Parathyroid adenoma (tissue), 2 donors: ENCODE measurements at regions not wholly inside any gene's neighbourhood (a gene's known extent, or its start where the extent isn't known, plus 50 kb on each side); places are given as distances from the start of the nearest gene placed in this dataset.

Experiments used
- H2AFZ ChIP-seq: fragments of 300-600 bp; sonication (generic); one replicate; pipeline ENCODE4 v1.7.0; 2017; ENCODE audit warnings: antibody characterized with exemption, mild to moderate bottlenecking
- H3K27ac ChIP-seq: fragments of 300-600 bp; sonication (generic); one replicate; pipeline ENCODE4 v1.7.0; 2017
- H3K27me3 ChIP-seq: fragments of 300-600 bp; sonication (generic); one replicate; pipeline ENCODE4 v1.7.0; 2017; ENCODE audit warnings: low read length; ENCODE audit not compliant: control insufficient read depth, insufficient read depth
- H3K36me3 ChIP-seq: fragments of 300-600 bp; sonication (generic); one replicate; pipeline ENCODE4 v1.7.0; 2017; ENCODE audit warnings: low read length; ENCODE audit not compliant: control insufficient read depth, insufficient read depth
- H3K4me1 ChIP-seq: fragments of 300-600 bp; sonication (generic); one replicate; pipeline ENCODE4 v1.7.0; 2017; ENCODE audit warnings: control low read depth
- H3K4me2 ChIP-seq: fragments of 300-600 bp; sonication (generic); one replicate; pipeline ENCODE4 v1.7.0; 2017; ENCODE audit warnings: low read length
- H3K4me3 ChIP-seq: fragments of 300-600 bp; sonication (generic); one replicate; pipeline ENCODE4 v1.7.0; 2017; ENCODE audit warnings: low read depth, low read length
- H3K79me2 ChIP-seq: fragments of 300-600 bp; sonication (generic); one replicate; pipeline ENCODE4 v1.7.0; 2017; ENCODE audit warnings: control low read depth
- H3K9ac ChIP-seq: fragments of 300-600 bp; sonication (generic); one replicate; pipeline ENCODE4 v1.7.0; 2017; ENCODE audit warnings: mild to moderate bottlenecking
- H3K9me3 ChIP-seq: fragments of 300-600 bp; sonication (generic); one replicate; pipeline ENCODE4 v1.7.0; 2017; ENCODE audit warnings: low read length; ENCODE audit not compliant: control insufficient read depth
- TF ChIP-seq, protein P1 (sequence below): fragments of 300-600 bp; sonication (generic); IDR thresholded peaks from one replicate; pipeline ENCODE4 v1.7.0; 2017; ENCODE audit warnings: antibody characterized with exemption, mild to moderate bottlenecking
- donor health status: primary hyperparathyroidism.

DNA sequence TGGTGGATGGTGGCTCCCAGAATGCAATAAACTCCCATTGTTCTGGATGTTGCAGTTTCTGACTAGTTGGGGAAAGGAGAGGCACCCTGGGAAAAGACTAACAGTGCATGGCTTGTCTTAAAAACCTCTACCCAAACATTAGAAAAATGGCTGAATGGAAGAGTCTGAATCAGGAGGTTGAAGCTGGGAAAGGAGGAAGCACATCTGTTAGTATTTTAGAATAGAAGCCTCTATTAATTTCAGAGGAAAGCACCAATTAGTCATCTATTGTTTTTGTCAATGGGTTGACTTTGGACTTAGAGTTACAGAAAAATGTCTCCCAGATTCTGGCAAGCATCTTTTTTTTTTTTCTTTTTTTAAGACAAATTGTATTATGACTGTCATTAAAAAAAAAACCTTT lies 56.1 kb upstream of the ELMO1 start:
- Histone ChIP-seq H3K4me3 (no peak overlapping the region), H3K4me1 (no peaks in the 10 kb centered on the region), H3K27ac (no peak overlapping the region), H2AFZ (no peak overlapping the region), H3K36me3 (no peaks in the 10 kb centered on the region), H3K27me3 (no peaks in the 10 kb centered on the region), H3K9ac (no peak overlapping the region), H3K9me3 (no peaks in the 10 kb centered on the region), H3K79me2 (no peaks in the 10 kb centered on the region), H3K4me2 (no peak overlapping the region)
- TF ChIP-seq, protein P1, sequence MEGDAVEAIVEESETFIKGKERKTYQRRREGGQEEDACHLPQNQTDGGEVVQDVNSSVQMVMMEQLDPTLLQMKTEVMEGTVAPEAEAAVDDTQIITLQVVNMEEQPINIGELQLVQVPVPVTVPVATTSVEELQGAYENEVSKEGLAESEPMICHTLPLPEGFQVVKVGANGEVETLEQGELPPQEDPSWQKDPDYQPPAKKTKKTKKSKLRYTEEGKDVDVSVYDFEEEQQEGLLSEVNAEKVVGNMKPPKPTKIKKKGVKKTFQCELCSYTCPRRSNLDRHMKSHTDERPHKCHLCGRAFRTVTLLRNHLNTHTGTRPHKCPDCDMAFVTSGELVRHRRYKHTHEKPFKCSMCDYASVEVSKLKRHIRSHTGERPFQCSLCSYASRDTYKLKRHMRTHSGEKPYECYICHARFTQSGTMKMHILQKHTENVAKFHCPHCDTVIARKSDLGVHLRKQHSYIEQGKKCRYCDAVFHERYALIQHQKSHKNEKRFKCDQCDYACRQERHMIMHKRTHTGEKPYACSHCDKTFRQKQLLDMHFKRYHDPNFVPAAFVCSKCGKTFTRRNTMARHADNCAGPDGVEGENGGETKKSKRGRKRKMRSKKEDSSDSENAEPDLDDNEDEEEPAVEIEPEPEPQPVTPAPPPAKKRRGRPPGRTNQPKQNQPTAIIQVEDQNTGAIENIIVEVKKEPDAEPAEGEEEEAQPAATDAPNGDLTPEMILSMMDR, result no peak

DNA sequence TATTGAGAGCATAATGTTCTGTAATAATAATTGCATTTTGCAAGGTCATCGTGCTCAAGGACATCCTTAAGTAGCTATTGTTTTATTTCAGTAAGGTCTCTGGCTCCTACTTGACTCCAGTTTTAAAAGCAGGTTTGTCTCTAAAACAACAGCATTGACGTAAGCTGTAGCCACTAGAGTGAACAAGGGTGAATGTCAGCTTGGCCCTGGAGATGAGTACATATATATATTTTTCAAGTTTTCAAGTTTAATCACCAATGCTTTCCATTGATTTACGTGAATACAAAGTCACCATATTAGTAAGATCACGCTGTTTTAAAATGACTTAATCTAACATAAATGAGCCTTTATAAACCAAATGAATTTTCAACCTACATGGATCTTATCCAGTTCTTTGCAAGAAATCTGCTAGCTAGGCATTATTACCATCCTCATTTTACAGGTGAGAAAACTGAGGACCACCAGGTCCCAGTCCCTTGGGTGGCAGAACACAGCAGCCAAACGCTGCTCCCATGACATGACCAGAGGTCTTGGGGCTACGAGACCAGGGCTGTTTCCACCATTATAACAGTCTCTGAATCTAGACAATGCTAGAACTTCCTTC lies 57.2 kb upstream of the ELMO1 start:
- Histone ChIP-seq H3K4me1 (no peaks in the 10 kb centered on the region), H3K36me3 (no peaks in the 10 kb centered on the region), H3K27ac (no peak overlapping the region), H3K79me2 (no peaks in the 10 kb centered on the region), H2AFZ (no peak overlapping the region), H3K9me3 (no peaks in the 10 kb centered on the region), H3K4me2 (no peak overlapping the region), H3K27me3 (no peaks in the 10 kb centered on the region), H3K4me3 (no peak overlapping the region), H3K9ac (no peak overlapping the region)
- TF ChIP-seq, protein P1, result no peak

- Histone ChIP-seq H3K4me3 (no peak overlapping the region), H3K9ac (no peak overlapping the region), H3K27ac (no peak overlapping the region), H3K36me3 (no peaks in the 10 kb centered on the region), H3K9me3 (no peaks in the 10 kb centered on the region), H3K4me2 (no peak overlapping the region), H3K79me2 (no peaks in the 10 kb centered on the region), H2AFZ (no peak overlapping the region), H3K4me1 (no peaks in the 10 kb centered on the region), H3K27me3 (no peaks in the 10 kb centered on the region)
- TF ChIP-seq, protein P1, result no peak
These were observed 59.5 kb upstream of the ELMO1 start for GRCh38 chr7:37508118-37508517.

GRCh38 chr7:37510043-37510634 lies 61.5 kb upstream of the ELMO1 start:
- no peak overlapping the region for H3K4me2 ChIP-seq

More at GRCh38 chr7:37510043-37510634, 61.5 kb upstream of the ELMO1 start:
- Histone ChIP-seq H3K36me3 (no peaks in the 10 kb centered on the region), H3K4me1 (no peaks in the 10 kb centered on the region), H3K27ac (no peak overlapping the region), H3K9me3 (no peaks in the 10 kb centered on the region), H3K79me2 (no peaks in the 10 kb centered on the region), H2AFZ (no peak overlapping the region), H3K27me3 (no peaks in the 10 kb centered on the region), H3K9ac (no peak overlapping the region), H3K4me3 (no peak overlapping the region)
- TF ChIP-seq, protein P1, result peak; percentile 71
